Tibial artery (tissue), 4 donors: ENCODE measurements at regions not wholly inside any gene's neighbourhood (a gene's known extent, or its start where the extent isn't known, plus 50 kb on each side); places are given as distances from the start of the nearest gene placed in this dataset.

Experiments used
- DNase-seq, 2 donors: peaks; one replicate each; pipeline ENCODE4 v3.0.0-alpha.2; 2019
- H3K27ac ChIP-seq, 2 donors: fragments of 200-600 bp; sonication (generic) in 1 of 2; 1 replicate in 1 of 2; 2 replicates in 1 of 2; pipeline ENCODE4 v1.5.1; 2018 to 2019; ENCODE audit warnings: mild to moderate bottlenecking in 1 of 2
- H3K27me3 ChIP-seq, 2 donors: fragments of 200-600 bp; sonication (generic) in 1 of 2; one replicate each; pipeline versions ENCODE4 v1.5.1 to v1.6.0; 2016 to 2019
- H3K36me3 ChIP-seq, 3 donors: fragments of 200-600 bp; sonication (generic) in 2 of 3; one replicate each; pipeline ENCODE4 v1.5.1; 2016 to 2019; ENCODE audit warnings: mild to moderate bottlenecking in 2 of 3
- H3K4me1 ChIP-seq, 4 donors: fragments of 200-600 bp; sonication (generic) in 2 of 4; 1 replicate in 3 of 4; 2 replicates in 1 of 4; pipeline ENCODE4 v1.5.1; 2016 to 2019
- H3K4me3 ChIP-seq, 2 donors: fragments of 200-600 bp; sonication (generic) in 1 of 2; 1 replicate in 1 of 2; 2 replicates in 1 of 2; pipeline ENCODE4 v1.5.1; 2018 to 2019; ENCODE audit warnings: mild to moderate bottlenecking in 2 of 2
- H3K9me3 ChIP-seq, 3 donors: fragments of 200-600 bp; sonication (generic) in 1 of 3; one replicate each; pipeline ENCODE4 v1.5.1; 2016 to 2019
- intact Hi-C: fragments of 100-400 bp; cut with DNase I; formaldehyde crosslinking; loops from one replicate; pipeline ENCODE4 v1.15.0; 2023; ENCODE audit warnings: low total_unique reads
- TF ChIP-seq, protein P1 (sequence below), 2 experiments: fragments of 200-600 bp in 1 of 2; fragments of 450-650 bp in 1 of 2; IDR thresholded peaks; one replicate each; pipeline ENCODE4 v1.5.1; 2017 to 2019; ENCODE audit warnings: antibody characterized with exemption in 2 of 2, mild to moderate bottlenecking in 1 of 2, moderate library complexity in 1 of 2

DNA sequence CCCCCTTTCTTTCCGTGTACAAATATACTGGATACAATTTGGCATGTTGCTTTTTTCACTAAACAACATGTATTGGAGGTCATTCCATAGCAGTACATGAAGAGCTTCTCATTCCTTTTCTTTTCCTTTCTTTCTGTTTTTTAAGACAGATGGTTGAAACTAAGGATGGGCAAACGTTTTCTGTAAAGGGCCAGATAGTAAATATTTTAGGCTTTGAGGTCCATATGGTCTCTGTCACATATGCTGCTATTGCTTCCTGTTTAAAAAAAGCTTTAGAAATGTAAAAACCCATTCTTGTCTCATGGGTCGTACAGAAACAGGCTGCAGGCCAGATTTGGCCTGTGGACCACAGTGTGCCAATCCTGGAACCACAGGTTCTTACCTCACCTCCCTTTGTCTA is 160.1 kb downstream of the ACER2 start:
- Histone ChIP-seq H3K27me3 (no peaks in the 10 kb centered on the region), H3K4me3 (no peak overlapping the region), H3K4me1 (no peaks in the 10 kb centered on the region), H3K36me3 (no peaks in the 10 kb centered on the region), H3K9me3 (no peaks in the 10 kb centered on the region), H3K27ac (no peak overlapping the region)
- no peak for DNase-seq
- intact Hi-C loops = no loop called here
- TF ChIP-seq, protein P1, sequence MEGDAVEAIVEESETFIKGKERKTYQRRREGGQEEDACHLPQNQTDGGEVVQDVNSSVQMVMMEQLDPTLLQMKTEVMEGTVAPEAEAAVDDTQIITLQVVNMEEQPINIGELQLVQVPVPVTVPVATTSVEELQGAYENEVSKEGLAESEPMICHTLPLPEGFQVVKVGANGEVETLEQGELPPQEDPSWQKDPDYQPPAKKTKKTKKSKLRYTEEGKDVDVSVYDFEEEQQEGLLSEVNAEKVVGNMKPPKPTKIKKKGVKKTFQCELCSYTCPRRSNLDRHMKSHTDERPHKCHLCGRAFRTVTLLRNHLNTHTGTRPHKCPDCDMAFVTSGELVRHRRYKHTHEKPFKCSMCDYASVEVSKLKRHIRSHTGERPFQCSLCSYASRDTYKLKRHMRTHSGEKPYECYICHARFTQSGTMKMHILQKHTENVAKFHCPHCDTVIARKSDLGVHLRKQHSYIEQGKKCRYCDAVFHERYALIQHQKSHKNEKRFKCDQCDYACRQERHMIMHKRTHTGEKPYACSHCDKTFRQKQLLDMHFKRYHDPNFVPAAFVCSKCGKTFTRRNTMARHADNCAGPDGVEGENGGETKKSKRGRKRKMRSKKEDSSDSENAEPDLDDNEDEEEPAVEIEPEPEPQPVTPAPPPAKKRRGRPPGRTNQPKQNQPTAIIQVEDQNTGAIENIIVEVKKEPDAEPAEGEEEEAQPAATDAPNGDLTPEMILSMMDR (IDR thresholded peaks at IDR 0.05) = no peak

DNA sequence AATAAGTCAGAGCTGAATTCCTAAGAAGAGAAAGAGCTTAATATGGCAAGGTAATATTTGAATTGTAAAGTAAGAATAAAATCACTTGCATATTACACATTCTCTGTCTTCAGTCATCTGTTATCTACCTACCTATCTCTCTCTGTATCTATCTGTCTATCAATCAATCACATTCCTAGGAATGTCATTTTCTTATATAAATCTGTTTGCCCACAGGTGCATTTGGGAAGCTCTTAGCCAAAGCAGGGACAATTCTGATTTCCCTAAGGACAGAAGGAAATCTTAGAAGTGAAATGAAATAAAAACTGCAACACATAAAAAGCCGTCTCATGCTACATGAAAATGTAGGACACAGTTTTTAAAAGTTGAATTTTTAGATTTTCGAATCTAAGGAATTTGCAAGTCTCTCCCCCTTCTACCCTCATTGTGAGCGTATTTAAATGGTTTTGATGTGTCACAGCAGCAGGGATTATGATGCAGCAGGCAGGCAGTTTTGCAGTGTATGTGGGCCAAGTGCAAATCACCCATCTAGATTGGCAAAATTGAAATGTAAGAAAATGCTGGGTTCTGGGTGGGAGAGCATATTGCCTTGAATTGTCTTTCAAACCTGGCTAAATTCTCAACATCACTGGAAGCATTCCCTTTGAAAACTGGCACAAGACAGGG is 155.7 kb downstream of the ACER2 start:
- H3K4me1 ChIP-seq = no peaks in the 10 kb centered on the region
- H3K36me3 ChIP-seq = no peaks in the 10 kb centered on the region
- no peak overlapping the region for H3K27ac ChIP-seq
- H3K9me3 ChIP-seq = no peaks in the 10 kb centered on the region
- DNase-seq = no peak
- intact Hi-C loops = no loop called here
- H3K27me3 ChIP-seq = no peaks in the 10 kb centered on the region
- TF ChIP-seq, protein P1 (IDR thresholded peaks at IDR 0.05) = no peak
- H3K4me3 ChIP-seq = no peak overlapping the region

DNA sequence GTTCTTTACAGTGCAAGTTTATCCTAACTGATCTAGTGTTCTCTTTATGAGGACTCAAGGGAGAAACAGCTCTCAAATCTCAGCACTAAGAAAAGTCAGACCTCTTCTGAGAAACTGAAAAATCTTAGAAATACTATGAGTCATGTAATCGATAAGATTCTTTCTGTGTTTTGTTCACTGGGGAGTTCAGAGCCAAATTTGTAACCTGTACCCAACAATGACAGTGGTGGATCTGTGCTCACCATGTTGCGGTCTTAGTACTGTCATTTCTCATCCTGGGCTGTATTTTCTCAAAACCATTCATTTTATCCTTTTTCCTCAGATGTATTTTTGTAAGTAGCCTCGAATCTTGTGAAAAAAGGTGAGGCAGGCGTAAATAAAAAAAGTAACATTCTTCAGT is 146.4 kb downstream of the ACER2 start:
- TF ChIP-seq, protein P1 (IDR thresholded peaks at IDR 0.05) = no peak

DNA sequence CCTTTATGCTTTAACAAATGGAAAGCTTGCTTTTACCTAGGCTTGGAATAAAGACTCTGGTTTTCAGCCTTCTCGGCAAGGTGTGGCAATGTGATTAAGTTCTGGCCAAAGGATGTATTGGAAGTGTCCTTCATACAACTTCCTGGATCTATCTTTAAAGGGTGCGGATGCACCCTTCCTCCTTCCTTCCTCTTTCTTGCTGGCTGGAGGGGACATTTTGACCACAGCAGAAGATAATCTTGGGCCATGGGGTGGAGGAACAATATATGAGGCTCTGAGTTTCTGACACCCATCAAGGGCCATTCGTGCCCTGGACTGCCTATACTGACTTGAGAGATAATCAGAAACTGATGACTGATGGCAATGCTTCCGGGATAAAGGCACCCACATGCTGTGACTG is 145.7 kb downstream of the ACER2 start:
- no peaks in the 10 kb centered on the region for H3K36me3 ChIP-seq
- peaks cover 0 to 7% (median 2%) of the 10 kb centered on the region in 4 donors for H3K4me1 ChIP-seq
- no peaks in the 10 kb centered on the region for H3K9me3 ChIP-seq
- no peak overlapping the region for H3K27ac ChIP-seq
- TF ChIP-seq, protein P1 (IDR thresholded peaks at IDR 0.05) = no peak
- no peak for DNase-seq
- no peaks in the 10 kb centered on the region for H3K27me3 ChIP-seq
- no peak overlapping the region for H3K4me3 ChIP-seq
- intact Hi-C loops = no loop called here

More for the DNA sequence above, 146.4 kb downstream of the ACER2 start:
- intact Hi-C loops = no loop called here
- H3K27ac ChIP-seq = no peak overlapping the region
- H3K36me3 ChIP-seq = no peaks in the 10 kb centered on the region
- DNase-seq = no peak
- no peaks in the 10 kb centered on the region for H3K27me3 ChIP-seq
- H3K4me3 ChIP-seq = no peak overlapping the region
- H3K9me3 ChIP-seq = no peaks in the 10 kb centered on the region
- peaks cover 0 to 7% (median 2%) of the 10 kb centered on the region in 4 donors for H3K4me1 ChIP-seq

DNA sequence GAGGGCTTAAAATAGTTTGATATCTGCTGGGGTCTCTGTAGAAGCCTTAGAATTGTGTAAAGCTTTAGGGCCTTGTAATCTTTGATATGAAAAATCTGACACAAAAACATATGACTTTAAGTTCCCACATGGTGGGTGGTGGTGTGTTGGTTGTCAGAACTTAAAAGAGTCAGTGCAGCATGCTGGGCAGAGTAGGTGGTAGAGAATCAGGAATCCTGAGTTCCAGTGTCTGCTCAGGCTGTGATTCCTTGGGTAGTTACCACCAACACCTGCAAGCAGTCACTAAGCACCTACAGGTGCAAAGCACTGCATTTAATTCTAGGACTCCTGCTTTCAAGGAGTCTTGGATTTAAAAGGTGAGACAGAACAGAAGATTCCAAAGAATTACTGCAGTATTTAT is 144.6 kb downstream of the ACER2 start:
- no peak overlapping the region for H3K27ac ChIP-seq
- H3K4me3 ChIP-seq = no peak overlapping the region
- H3K27me3 ChIP-seq = no peaks in the 10 kb centered on the region
- peaks cover 0 to 7% (median 2%) of the 10 kb centered on the region in 4 donors for H3K4me1 ChIP-seq
- no peaks in the 10 kb centered on the region for H3K9me3 ChIP-seq
- intact Hi-C loops = no loop called here
- TF ChIP-seq, protein P1 (IDR thresholded peaks at IDR 0.05) = no peak
- no peak for DNase-seq
- H3K36me3 ChIP-seq = no peaks in the 10 kb centered on the region
